Trophoblast cell (in vitro differentiated cells and primary cell): ENCODE measurements at regions not wholly inside any gene's neighbourhood (a gene's known extent, or its start where the extent isn't known, plus 50 kb on each side); places are given as distances from the start of the nearest gene placed in this dataset.
"Not testable (repeated sequence)": the region's sequence is repeated elsewhere in the genome, so short reads cannot be mapped to it uniquely, and the experiment has no call there.

Source experiments
- DNase-seq, 2 donors: peaks; one replicate each; pipeline ENCODE4 v3.0.0-alpha.2; 2016
- H2AFZ ChIP-seq: 2 replicates; pipeline ENCODE4 v1.6.1; 2013; ENCODE audit warnings: low read length, moderate library complexity, mild to moderate bottlenecking; ENCODE audit not compliant: insufficient read depth, poor library complexity
- H2AK5ac ChIP-seq: 2 replicates; pipeline ENCODE4 v1.6.1; 2013; ENCODE audit warnings: mild to moderate bottlenecking, low read length
- H2BK120ac ChIP-seq: 2 replicates; pipeline ENCODE4 v1.6.1; 2013; ENCODE audit warnings: low read length, mild to moderate bottlenecking, moderate library complexity; ENCODE audit not compliant: insufficient read depth, poor library complexity
- H2BK12ac ChIP-seq: 2 replicates; pipeline ENCODE4 v1.6.1; 2013; ENCODE audit warnings: mild to moderate bottlenecking, low read length, moderate library complexity
- H2BK5ac ChIP-seq: 2 replicates; pipeline ENCODE4 v1.6.1; 2013; ENCODE audit warnings: low read length, low read depth, moderate library complexity, mild to moderate bottlenecking; ENCODE audit not compliant: poor library complexity
- H3K14ac ChIP-seq: 2 replicates; pipeline ENCODE4 v1.6.1; 2013; ENCODE audit warnings: mild to moderate bottlenecking, low read length
- H3K18ac ChIP-seq: 2 replicates; pipeline ENCODE4 v1.6.1; 2013; ENCODE audit warnings: mild to moderate bottlenecking, low read length
- H3K23ac ChIP-seq: 2 replicates; pipeline ENCODE4 v1.6.1; 2013; ENCODE audit warnings: low read length
- H3K27ac ChIP-seq: 2 replicates; pipeline ENCODE4 v1.5.1; 2013; ENCODE audit warnings: low read depth, mild to moderate bottlenecking, inconsistent platforms, low read length, moderate library complexity
- H3K27me3 ChIP-seq: 2 replicates; pipeline ENCODE4 v1.6.1; 2013; ENCODE audit warnings: inconsistent platforms, mild to moderate bottlenecking, low read length, moderate library complexity; ENCODE audit not compliant: insufficient read depth
- H3K36me3 ChIP-seq, 2 experiments: 1 replicate in 1 of 2; 2 replicates in 1 of 2; pipeline ENCODE4 v1.6.1; 2013; ENCODE audit warnings: low read length in 2 of 2, mild to moderate bottlenecking in 2 of 2, moderate library complexity in 1 of 2; ENCODE audit not compliant: insufficient read depth in 2 of 2, control insufficient read depth in 1 of 2
- H3K4ac ChIP-seq: 2 replicates; pipeline ENCODE4 v1.6.1; 2013; ENCODE audit warnings: low read depth, mild to moderate bottlenecking, low read length, moderate library complexity
- H3K4me1 ChIP-seq, 2 experiments: 1 replicate in 1 of 2; 2 replicates in 1 of 2; pipeline ENCODE4 v1.6.1; 2013; ENCODE audit warnings: low read length in 2 of 2, mild to moderate bottlenecking in 2 of 2, moderate library complexity in 1 of 2; ENCODE audit not compliant: insufficient read depth in 2 of 2, control insufficient read depth in 1 of 2
- H3K4me2 ChIP-seq: 2 replicates; pipeline ENCODE4 v1.6.1; 2013; ENCODE audit warnings: inconsistent platforms, mild to moderate bottlenecking, low read length, moderate library complexity
- H3K4me3 ChIP-seq: 2 replicates; pipeline ENCODE4 v1.5.1; 2013; ENCODE audit warnings: mild to moderate bottlenecking, low read depth, low read length, inconsistent platforms
- H3K79me1 ChIP-seq: one replicate; pipeline ENCODE4 v1.6.1; 2013; ENCODE audit warnings: low read length
- H3K79me2 ChIP-seq: 2 replicates; pipeline ENCODE4 v1.6.1; 2013; ENCODE audit warnings: low read length, mild to moderate bottlenecking; ENCODE audit not compliant: control insufficient read depth, insufficient read depth, poor library complexity
- H3K9ac ChIP-seq: 2 replicates; pipeline ENCODE4 v1.6.1; 2013; ENCODE audit warnings: mild to moderate bottlenecking, low read length
- H3K9me3 ChIP-seq: 2 replicates; pipeline ENCODE4 v1.6.1; 2013; ENCODE audit warnings: low read depth, mild to moderate bottlenecking, control low read depth, inconsistent platforms, low read length; ENCODE audit not compliant: insufficient read depth
- H4K12ac ChIP-seq: 2 replicates; pipeline ENCODE4 v1.6.1; 2013; ENCODE audit warnings: low read depth, mild to moderate bottlenecking, low read length, moderate library complexity
- H4K8ac ChIP-seq: 2 replicates; pipeline ENCODE4 v1.6.1; 2013; ENCODE audit warnings: low read depth, mild to moderate bottlenecking, low read length, moderate library complexity
- H4K91ac ChIP-seq: one replicate; pipeline ENCODE4 v1.6.1; 2013; ENCODE audit warnings: low read depth, mild to moderate bottlenecking, low read length, moderate library complexity
- WGBS: extraction: QIAGEN DNeasy Blood & Tissue Kit; methylation state at CpG from one replicate; pipeline ENCODE4 v1.1.7; 2013; ENCODE audit warnings: missing lambda C conversion rate; ENCODE audit not compliant: insufficient read length, insufficient coverage; ENCODE audit errors: extremely low coverage; 5-methylcytosine and 5-hydroxymethylcytosine counted together

- not testable (repeated sequence) for H3K36me3 ChIP-seq, H3K27me3 ChIP-seq, H2AK5ac ChIP-seq, H3K4me3 ChIP-seq, H2BK120ac ChIP-seq, H3K27ac ChIP-seq, H3K4ac ChIP-seq, DNase-seq, H4K12ac ChIP-seq, H3K23ac ChIP-seq, H3K14ac ChIP-seq, H2BK12ac ChIP-seq, H3K18ac ChIP-seq, H2AFZ ChIP-seq, H4K8ac ChIP-seq, H3K79me1 ChIP-seq, H3K79me2 ChIP-seq, H2BK5ac ChIP-seq, H3K9ac ChIP-seq, H3K9me3 ChIP-seq, H3K4me1 ChIP-seq, H3K4me2 ChIP-seq, H4K91ac ChIP-seq
Measured at GRCh38 chr16:21383682-21384081, 105.6 kb upstream of the CRYM start.

GRCh38 chr16:21379645-21380044 lies 101.6 kb upstream of the CRYM start:
- H3K79me2 ChIP-seq, H3K27ac ChIP-seq, H2BK120ac ChIP-seq, H3K4me1 ChIP-seq, H4K91ac ChIP-seq, H3K18ac ChIP-seq, H3K9ac ChIP-seq, H2BK5ac ChIP-seq, H3K79me1 ChIP-seq, H3K14ac ChIP-seq, H3K9me3 ChIP-seq, H4K8ac ChIP-seq, DNase-seq, H4K12ac ChIP-seq, H2BK12ac ChIP-seq, H2AFZ ChIP-seq, H3K27me3 ChIP-seq, H3K4me2 ChIP-seq, H2AK5ac ChIP-seq, H3K36me3 ChIP-seq, H3K4ac ChIP-seq, H3K4me3 ChIP-seq, H3K23ac ChIP-seq: not testable (repeated sequence)
- no CpG with 5 or more reads among the region's 5 CpGs for WGBS

GRCh38 chr16:21376196-21376899 lies 98.3 kb upstream of the CRYM start:
- H4K12ac ChIP-seq, H3K4me1 ChIP-seq, H3K9me3 ChIP-seq, H3K18ac ChIP-seq, H3K9ac ChIP-seq, H3K79me1 ChIP-seq, H3K23ac ChIP-seq, H4K91ac ChIP-seq, H3K14ac ChIP-seq, H2BK12ac ChIP-seq, H2BK5ac ChIP-seq, H3K36me3 ChIP-seq, DNase-seq, H3K27me3 ChIP-seq, H2BK120ac ChIP-seq, H3K27ac ChIP-seq, H3K4me3 ChIP-seq, H2AFZ ChIP-seq, H3K4ac ChIP-seq, H3K4me2 ChIP-seq, H4K8ac ChIP-seq, H2AK5ac ChIP-seq, H3K79me2 ChIP-seq: not testable (repeated sequence)
- WGBS: no CpG with 5 or more reads among the region's 22 CpGs

GRCh38 chr16:21375334-21375733 lies 97.2 kb upstream of the CRYM start:
- not testable (repeated sequence) for H3K79me1 ChIP-seq, H3K4me3 ChIP-seq, H2BK120ac ChIP-seq, H3K14ac ChIP-seq, H3K36me3 ChIP-seq, H3K27me3 ChIP-seq, H2BK5ac ChIP-seq, H4K91ac ChIP-seq, H2AK5ac ChIP-seq, H3K4ac ChIP-seq, H3K9ac ChIP-seq, H2BK12ac ChIP-seq, H3K4me1 ChIP-seq, DNase-seq, H3K9me3 ChIP-seq, H3K79me2 ChIP-seq, H3K23ac ChIP-seq, H2AFZ ChIP-seq, H3K18ac ChIP-seq, H3K27ac ChIP-seq, H4K12ac ChIP-seq, H3K4me2 ChIP-seq, H4K8ac ChIP-seq
- WGBS: no CpG with 5 or more reads among the region's 4 CpGs
